NCI-H446 (cell line): ENCODE measurements at regions not wholly inside any gene's neighbourhood (a gene's known extent, or its start where the extent isn't known, plus 50 kb on each side); places are given as distances from the start of the nearest gene placed in this dataset.
A peak's percentile ranks its signal among the peaks of the same experiment; 100 is the strongest.

ENCODE experiments used
- DNase-seq, 2 experiments: peaks; one replicate each; lab custom pipeline; 2025; lab: John Stamatoyannopoulos, UW

GRCh38 chr4:38560768-38561558 is 103.0 kb upstream of the KLF3 start:
- no peak for DNase-seq

- DNase-seq: peak in 1 of 2 experiments; percentile 17
Observed at GRCh38 chr4:38562751-38563198, 101.2 kb upstream of the KLF3 start.

- peak in 1 of 2 experiments; percentile 55 for DNase-seq
Observed at GRCh38 chr4:38563707-38564495, 100.1 kb upstream of the KLF3 start.

- peak in 1 of 2 experiments; percentile 47 for DNase-seq
Observed at GRCh38 chr4:38565271-38566199, 98.5 kb upstream of the KLF3 start.

GRCh38 chr4:38566806-38567398 is 97.1 kb upstream of the KLF3 start:
- DNase-seq: no peak

- no peak for DNase-seq
Observed at GRCh38 chr4:38567457-38567856, 96.5 kb upstream of the KLF3 start.

GRCh38 chr4:38568768-38569167 is 95.2 kb upstream of the KLF3 start:
- no peak for DNase-seq

GRCh38 chr4:38570647-38571276 is 93.2 kb upstream of the KLF3 start:
- no peak for DNase-seq

- DNase-seq: no peak
Observed at GRCh38 chr4:38572793-38573192, 91.2 kb upstream of the KLF3 start.

GRCh38 chr4:38574559-38575333 is 89.3 kb upstream of the KLF3 start:
- peak in 1 of 2 experiments; percentile 72 for DNase-seq

- no peak for DNase-seq
Observed at GRCh38 chr4:38576767-38577166, 87.2 kb upstream of the KLF3 start.

GRCh38 chr4:38577462-38577861 is 86.5 kb upstream of the KLF3 start:
- no peak for DNase-seq

- no peak for DNase-seq
Observed at GRCh38 chr4:38581426-38582106, 82.4 kb upstream of the KLF3 start.

- DNase-seq: no peak
Observed at GRCh38 chr4:38582445-38582844, 81.6 kb upstream of the KLF3 start.

GRCh38 chr4:38582889-38583470 is 81.0 kb upstream of the KLF3 start:
- no peak for DNase-seq

- DNase-seq: no peak
Observed at GRCh38 chr4:38585871-38586270, 78.1 kb upstream of the KLF3 start.

GRCh38 chr4:38587106-38587505 is 76.9 kb upstream of the KLF3 start:
- DNase-seq: no peak

GRCh38 chr4:38590046-38590445 is 74.0 kb upstream of the KLF3 start:
- no peak for DNase-seq

GRCh38 chr4:38591617-38592337 is 72.2 kb upstream of the KLF3 start:
- DNase-seq: peak in 1 of 2 experiments; percentile 15
